NCI-H82 (cell line): ENCODE measurements at regions not wholly inside any gene's neighbourhood (a gene's known extent, or its start where the extent isn't known, plus 50 kb on each side); places are given as distances from the start of the nearest gene placed in this dataset.
"Not testable (repeated sequence)": the region's sequence is repeated elsewhere in the genome, so short reads cannot be mapped to it uniquely, and the experiment has no call there.

Source experiments
- DNase-seq: peaks from one replicate; lab custom pipeline; 2025; lab: John Stamatoyannopoulos, UW

DNA sequence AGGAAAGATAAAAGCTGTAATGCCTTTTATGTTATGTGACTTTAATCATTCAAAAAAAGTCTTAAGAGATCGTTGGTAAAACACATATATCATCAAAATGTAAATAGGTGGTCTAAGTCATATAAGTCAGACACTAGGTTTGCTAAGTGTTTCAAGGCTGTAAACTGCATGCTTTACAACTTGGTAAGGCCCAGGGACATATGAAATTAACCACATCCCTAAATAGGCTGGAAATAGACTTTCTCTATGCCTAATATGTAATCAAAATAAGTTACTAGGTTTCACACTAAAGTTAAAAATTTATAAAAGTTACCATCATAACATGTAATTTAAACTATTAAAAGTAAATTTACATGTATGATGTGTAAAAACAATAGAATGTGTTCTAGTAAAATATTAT, 946.3 kb upstream of the LRATD1 start:
- no peak for DNase-seq

DNA sequence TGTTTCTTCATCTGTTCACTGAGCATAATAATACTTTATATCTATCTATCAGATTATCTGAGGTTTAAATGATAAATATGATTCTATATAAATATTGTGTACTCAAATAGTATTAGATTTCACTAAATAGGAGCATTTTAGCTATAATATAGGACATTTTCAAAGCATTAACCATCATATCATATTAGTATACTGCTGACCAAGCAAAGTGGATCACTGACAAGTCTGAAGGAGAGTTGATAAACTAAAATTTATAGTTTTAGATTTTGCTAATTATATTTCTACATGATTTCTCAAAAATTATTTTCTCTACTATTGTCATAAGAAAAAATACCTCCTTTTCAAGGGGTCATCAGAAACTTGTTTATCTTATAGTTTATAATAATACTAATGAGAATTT, 937.8 kb upstream of the LRATD1 start:
- no peak for DNase-seq

DNA sequence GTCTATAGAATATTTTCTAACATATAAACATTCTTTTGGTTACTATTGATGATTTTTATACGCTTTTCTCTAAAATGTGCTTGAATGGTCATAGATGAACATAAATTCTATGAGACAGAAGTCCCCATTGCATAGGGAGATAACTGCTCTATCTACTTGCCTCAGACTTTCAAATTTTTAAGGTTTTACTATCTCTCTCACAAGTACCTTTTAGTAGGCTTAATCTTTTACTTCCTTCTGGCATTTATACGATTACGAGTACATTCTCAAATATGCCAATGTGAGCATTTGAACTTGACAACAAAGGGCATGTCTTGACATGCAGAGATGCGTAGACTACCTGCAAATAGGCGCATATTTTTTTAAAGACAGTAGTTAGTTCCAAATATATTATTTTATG, 935.9 kb upstream of the LRATD1 start:
- no peak for DNase-seq

DNA sequence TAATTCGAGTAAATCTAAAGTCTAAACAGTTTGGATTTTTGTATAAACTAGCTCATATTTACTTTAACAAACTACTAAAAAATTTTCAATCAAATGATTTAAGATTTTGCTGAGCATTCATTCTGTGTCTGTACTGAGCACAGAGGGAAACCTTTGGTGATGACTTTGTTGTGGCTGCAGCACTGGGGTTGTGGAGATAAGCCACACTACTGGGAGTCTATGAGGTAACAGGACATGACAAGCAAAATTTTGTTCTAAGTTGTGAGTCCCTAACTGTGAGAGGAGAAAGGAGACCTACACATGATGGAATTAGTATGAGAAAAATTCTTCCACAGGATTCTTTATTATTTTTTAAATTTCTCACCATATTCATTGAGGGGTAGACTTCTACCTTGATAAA, 933.7 kb upstream of the LRATD1 start:
- DNase-seq = no peak

DNA sequence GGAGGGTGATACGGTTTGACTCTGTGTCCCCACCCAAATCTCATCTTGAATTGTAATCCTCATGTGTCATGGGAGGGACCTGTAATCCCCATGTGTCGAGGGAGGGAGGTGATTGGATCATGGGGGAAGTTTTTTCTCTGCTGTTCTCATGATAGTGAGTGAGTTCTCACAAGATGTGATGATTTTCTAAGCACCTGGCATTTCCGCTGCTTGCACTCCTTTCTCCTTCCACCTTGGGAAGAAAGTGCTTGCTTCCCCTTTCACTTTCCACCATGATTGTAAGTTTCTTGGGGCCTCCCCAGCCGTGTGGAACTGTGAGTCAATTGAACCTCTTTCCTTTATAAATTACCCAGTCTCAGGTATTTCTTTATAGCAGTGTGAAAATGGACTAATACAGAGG, 932.6 kb upstream of the LRATD1 start:
- DNase-seq = not testable (repeated sequence)

DNA sequence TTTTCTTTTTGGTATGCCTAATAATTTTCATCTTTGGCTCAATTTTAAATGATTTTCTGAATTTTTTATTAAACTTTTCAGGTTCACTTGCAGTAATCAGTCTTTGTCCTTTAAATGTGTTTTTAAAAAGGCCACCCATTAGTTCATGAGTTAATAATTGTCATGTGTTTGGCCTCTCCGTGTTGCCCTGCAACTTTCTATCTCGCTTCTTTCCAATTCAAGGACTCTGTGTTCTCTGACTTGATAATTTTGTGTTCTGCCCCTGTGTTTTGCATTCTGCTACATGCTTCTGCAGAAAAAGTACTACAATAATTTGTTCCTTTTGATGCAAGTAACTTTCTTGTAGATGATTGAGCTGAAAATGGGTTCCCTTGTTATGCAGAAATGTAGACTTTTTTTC, 921.4 kb upstream of the LRATD1 start:
- no peak for DNase-seq

DNA sequence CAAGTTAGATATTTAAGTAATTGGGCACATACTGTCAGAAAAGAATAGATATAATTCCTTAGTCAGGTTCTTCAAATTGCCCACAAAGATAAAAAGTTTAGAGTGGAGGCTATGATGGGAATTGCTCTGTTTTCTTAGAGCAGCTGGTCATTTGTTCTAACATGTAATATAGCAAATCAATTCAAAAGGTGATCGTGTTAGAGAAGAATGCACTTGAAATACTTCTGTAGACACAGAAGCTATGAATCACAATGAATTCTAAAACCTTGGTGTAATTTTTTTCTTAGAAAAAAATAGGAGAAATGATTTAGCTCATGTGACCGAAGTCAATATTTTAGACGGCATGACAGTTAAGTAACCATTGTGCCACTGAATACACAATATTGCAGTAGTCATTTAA, 918.1 kb upstream of the LRATD1 start:
- DNase-seq = no peak

DNA sequence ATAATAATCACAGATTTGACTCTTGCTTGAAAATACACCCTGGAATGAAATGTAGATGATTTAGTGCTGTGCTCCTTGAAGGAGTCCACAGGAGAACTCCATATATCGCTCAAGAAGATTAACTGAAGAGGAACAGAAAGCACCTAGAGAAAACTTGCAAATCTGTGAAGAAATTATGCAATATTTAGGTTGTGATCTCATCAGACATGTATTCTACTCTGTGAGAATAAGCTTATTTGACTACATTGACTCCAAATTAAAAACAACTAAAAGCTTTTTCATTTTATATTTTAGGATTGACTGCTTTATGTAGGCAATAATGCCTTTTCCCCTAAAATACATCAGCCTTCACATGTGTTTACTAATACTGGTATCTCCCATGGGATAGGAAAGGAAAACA, 906.6 kb upstream of the LRATD1 start:
- no peak for DNase-seq

DNA sequence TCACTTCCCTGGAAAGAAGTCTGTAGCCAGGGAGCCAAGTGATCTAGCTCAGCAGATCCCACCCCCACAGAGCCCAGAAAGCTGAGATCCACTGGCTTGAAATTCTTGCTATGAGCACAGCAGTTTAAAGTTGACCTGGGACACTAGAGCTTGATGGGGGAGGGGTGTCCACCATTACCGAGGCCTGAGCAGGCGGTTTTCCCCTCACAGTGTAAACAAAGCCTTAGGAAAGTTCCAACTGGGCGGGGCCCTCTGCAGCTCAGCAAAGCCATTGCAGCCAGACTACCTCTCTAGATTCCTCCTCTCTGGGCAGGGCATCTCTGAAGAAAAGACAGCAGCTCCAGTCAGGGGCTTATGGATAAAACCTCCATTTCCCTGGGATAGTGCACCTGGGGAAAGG, 887.2 kb upstream of the LRATD1 start:
- DNase-seq = peak; percentile 2

DNA sequence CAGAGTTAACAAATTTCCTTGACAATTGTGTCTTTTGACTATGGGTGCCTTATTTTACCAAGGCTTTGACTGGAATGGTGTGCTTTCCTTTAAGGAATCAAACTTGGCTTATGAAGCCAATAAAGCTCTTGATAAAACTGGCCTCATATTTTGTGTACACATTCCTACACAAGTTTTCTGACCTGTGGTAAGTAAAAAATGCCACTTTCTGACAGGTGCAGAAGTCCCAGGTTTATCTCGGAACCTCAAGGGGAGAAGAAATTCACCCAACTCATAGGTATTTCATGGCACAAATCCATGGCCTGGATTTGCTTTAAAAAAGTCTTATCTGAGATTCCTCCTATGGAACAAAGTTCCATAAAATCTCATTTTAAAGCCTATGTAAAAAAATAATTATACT, 880.6 kb upstream of the LRATD1 start:
- DNase-seq = no peak

DNA sequence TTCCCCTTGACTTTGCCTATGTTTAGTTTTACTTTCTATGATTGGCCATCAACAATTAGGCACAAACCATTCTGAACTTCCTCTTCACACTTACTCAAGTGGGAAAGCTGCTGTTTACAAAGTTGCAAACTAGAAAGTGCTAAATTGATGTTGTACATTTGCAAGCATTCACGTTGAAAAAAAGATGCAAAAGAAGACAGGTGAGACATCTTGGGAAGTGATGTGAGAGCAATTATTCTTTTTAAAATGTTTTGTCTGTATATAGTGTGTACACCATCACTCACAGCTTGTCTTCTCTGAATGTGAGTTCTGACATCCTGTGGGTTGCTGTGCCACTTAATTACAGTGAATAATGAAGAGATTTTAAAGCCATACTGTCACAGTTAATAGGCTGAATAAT, 874.1 kb upstream of the LRATD1 start:
- no peak for DNase-seq

DNA sequence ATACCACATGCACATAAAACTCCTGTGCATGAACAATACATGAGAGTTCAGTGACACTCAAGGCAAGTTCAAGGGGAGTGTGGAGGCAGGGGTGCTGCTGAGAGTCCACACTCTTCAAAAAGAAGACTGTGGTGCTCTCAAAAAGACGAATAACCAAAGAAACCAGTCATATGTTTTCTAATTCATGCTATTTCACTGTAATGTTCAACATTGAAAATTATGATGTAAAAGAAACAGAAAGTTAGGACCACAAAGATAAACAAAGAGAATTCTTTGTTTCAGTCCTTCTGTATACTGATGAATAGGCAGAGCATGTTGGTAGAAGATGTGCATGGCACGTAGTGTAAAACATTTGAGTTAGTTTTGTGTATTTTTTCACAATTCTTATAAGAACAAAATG, 864.2 kb upstream of the LRATD1 start:
- no peak for DNase-seq

DNA sequence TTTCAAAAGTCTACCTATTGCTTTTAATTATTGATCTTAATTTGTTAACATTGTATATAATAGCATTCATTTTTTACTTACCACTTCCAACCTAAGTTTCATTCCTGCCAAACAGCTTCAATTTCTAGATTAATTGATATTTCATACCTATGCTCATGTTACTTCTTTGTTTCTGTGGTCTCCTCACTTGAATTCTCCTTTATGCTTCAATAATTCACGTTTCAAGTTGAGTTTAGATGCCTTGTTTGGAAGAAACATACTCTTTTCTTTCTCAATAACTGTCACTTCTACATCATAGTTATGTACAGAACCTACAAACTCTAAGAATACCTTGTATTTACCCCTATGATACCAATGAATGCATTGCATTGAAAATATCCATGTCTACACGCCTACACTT, 862.2 kb upstream of the LRATD1 start:
- DNase-seq = no peak

DNA sequence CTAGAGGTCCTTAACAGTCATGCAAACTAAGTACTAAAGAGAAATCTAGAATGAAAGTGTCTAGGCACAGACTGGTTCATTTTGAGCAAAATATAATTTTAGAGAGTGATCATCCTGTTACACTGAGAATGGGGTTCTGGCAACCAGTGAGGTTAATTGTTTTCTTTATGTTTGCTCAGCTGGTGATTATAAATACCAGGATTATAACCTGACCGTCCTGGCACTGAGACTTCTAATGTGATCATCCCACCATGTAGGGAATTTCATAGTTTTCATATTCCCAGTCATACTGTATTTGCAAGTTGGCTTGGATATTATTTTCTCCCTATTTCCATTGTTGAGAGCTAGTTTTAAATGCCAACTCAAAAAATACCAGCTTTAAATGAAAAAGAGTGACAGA, 852.5 kb upstream of the LRATD1 start:
- DNase-seq = no peak

DNA sequence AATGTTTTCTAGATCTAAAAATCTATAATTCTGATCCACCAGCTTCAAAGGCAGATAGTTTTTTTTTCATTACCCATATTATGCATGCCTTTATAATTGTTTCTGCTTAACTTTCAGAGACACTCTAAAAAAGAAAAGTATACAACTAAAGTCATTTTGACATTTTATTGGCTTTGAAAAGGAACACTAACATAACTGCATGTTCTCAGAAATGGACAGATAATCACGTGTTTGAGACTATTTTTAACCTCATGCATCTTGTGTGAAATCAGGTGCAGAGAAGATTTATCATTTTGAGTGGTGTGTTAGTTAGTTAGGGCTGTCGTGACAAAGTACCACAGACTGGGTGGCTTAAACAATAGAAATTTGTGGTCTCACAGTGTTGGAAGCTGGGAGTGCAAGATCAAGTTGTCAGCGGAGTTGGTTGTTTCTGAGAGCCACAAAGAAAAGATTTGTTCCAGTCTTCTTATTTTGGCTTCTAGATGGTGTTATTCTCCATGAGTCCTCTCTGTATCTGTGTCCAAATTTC, 841.4 kb upstream of the LRATD1 start:
- DNase-seq = no peak

DNA sequence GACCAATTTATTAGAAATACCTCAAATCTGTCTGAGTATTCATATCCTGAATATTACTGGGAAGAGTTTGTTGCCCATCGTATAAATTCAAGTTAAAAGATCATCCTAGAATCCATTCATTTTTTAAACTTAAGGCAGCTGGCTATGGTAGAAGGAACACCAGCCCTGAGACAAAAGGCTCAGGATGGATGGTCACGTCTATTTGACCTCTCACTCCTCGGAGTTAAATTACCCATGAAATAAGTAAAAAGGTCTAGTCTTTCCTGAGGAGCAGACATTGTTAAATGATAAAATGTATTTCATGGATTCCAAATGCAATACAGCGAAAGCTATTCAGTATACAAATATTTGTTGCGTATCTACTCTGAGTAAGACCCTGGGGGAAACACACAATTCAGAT, 826.0 kb upstream of the LRATD1 start:
- DNase-seq = no peak

DNA sequence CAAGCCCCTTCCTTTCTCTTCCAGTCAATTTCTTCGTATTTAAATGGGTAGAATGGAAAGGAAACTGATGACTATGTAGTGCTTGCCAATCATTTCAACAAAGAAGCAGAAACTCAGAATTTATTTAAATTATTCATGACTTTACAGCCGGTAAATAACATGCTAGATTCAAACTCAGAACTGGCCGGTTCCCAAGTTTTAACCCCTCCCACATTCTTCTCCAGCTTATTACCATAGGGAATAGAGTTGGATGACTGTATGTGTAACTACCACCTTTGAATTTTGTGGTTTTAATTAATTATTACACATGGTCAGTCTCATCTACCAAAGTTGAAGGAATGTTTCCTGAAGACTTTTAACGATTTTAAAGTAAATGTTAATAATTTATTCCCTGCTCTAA, 819.3 kb upstream of the LRATD1 start:
- DNase-seq = no peak

DNA sequence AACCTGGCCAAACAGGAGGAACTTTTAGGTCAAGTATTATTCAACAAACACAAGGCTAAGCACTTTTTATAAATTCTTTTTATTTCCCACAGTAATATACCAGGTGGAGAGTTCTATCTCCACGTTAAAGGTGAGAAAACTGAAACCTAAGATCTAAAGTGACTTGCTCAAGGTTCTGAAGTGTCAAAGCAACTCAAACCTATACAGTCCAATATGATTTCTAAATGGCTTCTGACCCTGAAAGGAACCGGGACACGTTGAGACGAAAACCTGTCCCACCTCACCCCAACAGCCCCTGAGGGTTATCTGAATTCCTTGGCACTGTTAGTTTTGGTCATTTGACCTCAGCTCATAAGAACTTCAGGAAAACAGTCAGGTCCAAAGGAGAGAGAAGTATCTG, 814.5 kb upstream of the LRATD1 start:
- DNase-seq = no peak

DNA sequence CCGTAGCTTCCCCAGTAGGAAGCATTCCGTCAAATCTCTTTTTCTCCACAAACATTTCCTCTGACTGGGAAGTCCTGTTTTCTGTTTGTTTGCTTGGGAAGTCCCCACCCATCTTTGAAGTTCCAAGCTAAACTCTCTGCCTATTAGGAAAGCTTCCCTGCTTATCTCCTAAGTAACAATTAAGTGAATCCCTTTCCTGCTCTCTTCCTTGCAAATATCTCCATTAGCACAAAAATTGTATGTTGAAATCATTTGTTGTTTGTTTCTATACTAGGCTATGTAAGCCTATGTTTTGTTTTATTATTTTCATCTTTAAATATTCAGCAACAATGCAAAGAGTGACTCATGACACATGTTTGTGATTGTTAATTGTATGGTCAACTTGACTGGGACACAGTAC, 812.6 kb upstream of the LRATD1 start:
- DNase-seq = peak; percentile 10

DNA sequence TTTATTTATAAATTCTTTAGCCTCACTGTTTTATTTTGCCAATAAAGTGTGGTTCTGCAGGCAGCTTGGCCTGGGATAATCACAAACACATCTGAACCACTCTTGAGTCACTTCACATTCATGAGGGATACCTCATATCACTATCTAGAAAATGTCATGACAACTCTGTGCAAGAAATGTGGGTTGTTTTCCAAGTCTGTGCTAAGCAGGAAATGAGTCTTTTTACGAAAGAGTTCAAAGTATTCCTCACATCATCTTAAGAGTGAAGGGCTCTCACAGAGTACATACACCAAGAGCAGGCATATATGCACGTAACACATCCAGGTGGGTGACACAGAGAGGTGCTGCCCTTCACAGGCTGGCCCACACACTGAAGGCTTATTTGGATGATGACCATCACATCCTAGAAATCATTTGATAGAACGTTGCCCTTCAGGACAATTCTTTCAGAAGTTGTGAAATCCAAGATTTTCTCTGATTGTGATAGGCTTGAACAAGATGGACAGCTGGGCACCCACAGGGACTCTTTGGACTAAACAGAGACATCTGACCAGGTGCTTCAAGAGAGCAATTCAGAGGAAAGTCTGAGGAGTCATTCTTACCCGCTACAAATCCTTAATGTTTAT, 811.1 kb upstream of the LRATD1 start:
- DNase-seq = no peak

DNA sequence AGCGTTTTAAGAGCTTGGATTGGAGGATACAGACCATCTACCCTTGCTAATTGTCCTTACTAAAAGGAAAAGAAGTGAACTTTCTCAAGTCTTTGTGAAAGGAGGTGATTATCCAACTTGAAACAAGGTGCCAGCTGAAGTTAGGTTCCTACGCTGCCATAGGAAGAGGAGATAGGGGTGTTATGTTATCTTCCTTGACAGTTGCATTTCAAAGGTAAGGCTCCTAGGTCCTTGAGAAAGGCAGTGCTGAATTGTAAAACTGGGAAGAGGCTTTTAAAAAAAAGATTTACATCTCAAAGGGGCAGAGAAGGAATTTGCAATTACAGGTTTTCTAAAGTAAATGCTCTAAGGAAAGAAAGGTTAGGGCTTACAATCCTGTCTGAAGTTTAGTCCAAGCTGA, 810.2 kb upstream of the LRATD1 start:
- no peak for DNase-seq

DNA sequence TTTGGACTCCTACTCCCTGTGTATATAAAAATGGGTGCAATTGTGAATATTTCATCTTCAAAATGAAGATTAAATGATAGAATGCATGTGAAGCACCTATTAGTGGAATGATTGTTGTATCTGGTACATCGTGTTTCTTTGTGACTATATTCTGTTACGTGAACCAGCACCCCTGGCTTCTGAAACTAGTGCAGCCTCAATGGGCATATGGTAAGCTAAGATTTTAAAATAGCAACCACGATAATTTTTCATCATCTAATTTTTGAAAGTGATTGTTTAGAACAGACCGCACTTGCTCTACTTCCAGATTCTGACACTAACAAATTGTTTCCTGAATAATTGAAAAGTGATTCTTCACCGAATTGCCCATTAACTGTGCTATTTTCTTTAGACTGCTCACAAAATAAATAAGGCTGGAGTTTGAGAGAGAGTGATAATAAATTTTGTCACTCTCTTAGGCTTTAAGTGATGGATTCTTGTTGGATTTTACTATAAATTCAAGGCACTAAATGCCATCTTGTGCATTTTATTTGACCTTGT, 806.1 kb upstream of the LRATD1 start:
- DNase-seq = no peak

DNA sequence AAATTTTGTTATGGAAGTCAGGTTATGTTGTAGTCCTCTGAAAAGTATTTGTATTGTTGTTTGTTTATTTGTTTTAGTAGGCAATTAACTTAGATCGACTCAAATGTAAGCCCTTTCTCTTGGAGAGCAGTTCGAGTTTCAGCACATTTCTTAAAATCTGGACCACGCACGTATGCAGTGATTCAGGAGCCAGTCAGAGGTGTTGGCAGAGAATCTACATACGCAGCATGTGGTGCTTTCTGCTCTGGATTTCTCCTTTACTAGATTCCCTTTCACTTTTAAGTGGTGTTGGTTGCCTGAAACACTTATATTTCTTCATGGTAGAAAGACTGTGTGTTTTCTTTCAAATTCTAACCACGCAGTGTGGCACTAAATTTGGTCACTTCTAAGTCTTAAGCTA, 773.9 kb upstream of the LRATD1 start:
- no peak for DNase-seq

DNA sequence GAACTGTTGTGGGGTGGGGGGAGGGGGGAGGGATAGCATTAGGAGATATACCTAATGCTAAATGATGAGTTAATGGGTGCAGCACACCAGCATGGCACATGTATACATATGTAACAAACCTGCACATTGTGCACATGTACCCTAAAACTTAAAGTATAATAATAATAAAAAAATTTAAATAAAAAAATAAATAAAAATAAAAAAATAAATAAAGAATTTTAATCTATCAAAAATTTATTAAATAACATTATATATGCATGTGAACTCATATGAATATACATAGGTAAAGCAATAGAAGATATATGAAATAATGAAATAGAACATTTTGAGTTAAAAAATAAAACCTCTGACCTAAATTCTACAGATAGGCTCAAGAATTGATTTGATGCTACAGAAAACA, 764.2 kb upstream of the LRATD1 start:
- not testable (repeated sequence) for DNase-seq
